ENCODE measurements at regions not wholly inside any gene's neighbourhood (a gene's known extent, or its start where the extent isn't known, plus 50 kb on each side); places are given as distances from the start of the nearest gene placed in this dataset.

- TF ChIP-seq TSHZ2 (CRISPR knock-in tag; IDR thresholded peaks at IDR 0.05) (no peak), ZFP30 (CRISPR knock-in tag; IDR thresholded peaks at IDR 0.05) (no peak), POU6F1 (CRISPR knock-in tag; IDR thresholded peaks at IDR 0.05; ENCODE audit: borderline replicate concordance, low read depth) (no peak), SNAI2 (CRISPR knock-in tag; IDR thresholded peaks at IDR 0.05) (no peak), PPARA (CRISPR knock-in tag; IDR thresholded peaks at IDR 0.05; ENCODE audit: borderline replicate concordance) (no peak), TOX (CRISPR knock-in tag; IDR thresholded peaks at IDR 0.05; ENCODE audit: borderline replicate concordance) (no peak), ESRRG (CRISPR knock-in tag; IDR thresholded peaks at IDR 0.05) (no peak), ARNTL (CRISPR knock-in tag; IDR thresholded peaks at IDR 0.05; ENCODE audit: borderline replicate concordance, low read depth) (no peak)
Observed at GRCh38 chr20:10925767-10926166, 252.0 kb upstream of the JAG1 start.
